GM12864 (cell line): ENCODE measurements at regions not wholly inside any gene's neighbourhood (a gene's known extent, or its start where the extent isn't known, plus 50 kb on each side); places are given as distances from the start of the nearest gene placed in this dataset.

Source experiments
- DNase-seq: peaks from one replicate; pipeline ENCODE4 v3.0.0-alpha.2; 2011; ENCODE audit warnings: low read depth
- H3K4me3 ChIP-seq: 2 replicates; pipeline ENCODE4 v1.5.1; 2011; ENCODE audit warnings: mild to moderate bottlenecking, low read depth, low read length, control low read depth
- TF ChIP-seq, protein P1 (sequence below): IDR thresholded peaks from 2 replicates; pipeline ENCODE4 v1.5.1; 2011; ENCODE audit warnings: low read depth, mild to moderate bottlenecking, moderate library complexity, low read length, control low read depth, inconsistent platforms; ENCODE audit errors: missing control alignments

DNA sequence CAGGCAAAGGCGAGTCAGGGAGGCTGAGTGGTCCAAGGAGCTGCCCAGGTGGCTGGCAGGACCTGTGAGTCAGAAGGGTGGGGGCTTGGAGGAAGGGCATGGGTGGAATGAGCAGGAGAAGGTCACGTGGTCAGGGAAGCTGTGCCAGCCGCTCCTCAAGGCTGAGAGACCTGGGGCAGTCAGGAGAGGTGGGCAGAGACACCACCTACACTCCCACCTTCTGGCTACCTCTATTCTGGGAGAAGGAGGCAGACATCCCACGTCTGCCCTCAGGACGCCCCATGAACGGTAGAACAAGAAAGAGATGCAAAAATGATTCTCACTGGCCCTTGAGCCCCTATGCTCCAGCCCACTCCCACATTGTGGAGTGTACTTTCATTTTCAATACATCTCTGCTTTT, 151.8 kb upstream of the RAB4A start:
- TF ChIP-seq, protein P1, sequence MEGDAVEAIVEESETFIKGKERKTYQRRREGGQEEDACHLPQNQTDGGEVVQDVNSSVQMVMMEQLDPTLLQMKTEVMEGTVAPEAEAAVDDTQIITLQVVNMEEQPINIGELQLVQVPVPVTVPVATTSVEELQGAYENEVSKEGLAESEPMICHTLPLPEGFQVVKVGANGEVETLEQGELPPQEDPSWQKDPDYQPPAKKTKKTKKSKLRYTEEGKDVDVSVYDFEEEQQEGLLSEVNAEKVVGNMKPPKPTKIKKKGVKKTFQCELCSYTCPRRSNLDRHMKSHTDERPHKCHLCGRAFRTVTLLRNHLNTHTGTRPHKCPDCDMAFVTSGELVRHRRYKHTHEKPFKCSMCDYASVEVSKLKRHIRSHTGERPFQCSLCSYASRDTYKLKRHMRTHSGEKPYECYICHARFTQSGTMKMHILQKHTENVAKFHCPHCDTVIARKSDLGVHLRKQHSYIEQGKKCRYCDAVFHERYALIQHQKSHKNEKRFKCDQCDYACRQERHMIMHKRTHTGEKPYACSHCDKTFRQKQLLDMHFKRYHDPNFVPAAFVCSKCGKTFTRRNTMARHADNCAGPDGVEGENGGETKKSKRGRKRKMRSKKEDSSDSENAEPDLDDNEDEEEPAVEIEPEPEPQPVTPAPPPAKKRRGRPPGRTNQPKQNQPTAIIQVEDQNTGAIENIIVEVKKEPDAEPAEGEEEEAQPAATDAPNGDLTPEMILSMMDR: no peak
- no peak for DNase-seq
- H3K4me3 ChIP-seq: no peak overlapping the region

DNA sequence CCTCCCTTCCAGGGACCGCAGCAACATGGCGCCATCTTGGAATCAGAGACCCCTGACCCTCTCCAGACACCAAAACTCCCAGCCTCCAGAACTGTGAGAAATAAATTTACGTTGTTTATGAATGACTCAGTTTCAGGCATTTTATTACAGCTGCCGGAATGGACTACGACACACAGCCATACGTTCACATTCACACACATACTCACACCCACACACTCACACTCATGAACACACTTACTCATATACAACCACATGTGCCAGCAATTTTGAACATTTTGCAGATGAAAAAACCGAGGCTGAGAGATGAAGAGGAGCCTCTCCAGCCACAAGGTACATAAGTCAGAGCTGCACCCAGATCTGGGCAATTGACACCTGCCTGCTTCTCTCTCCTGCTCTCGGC, 151.0 kb upstream of the RAB4A start:
- DNase-seq: no peak
- TF ChIP-seq, protein P1: no peak
- H3K4me3 ChIP-seq: no peak overlapping the region

DNA sequence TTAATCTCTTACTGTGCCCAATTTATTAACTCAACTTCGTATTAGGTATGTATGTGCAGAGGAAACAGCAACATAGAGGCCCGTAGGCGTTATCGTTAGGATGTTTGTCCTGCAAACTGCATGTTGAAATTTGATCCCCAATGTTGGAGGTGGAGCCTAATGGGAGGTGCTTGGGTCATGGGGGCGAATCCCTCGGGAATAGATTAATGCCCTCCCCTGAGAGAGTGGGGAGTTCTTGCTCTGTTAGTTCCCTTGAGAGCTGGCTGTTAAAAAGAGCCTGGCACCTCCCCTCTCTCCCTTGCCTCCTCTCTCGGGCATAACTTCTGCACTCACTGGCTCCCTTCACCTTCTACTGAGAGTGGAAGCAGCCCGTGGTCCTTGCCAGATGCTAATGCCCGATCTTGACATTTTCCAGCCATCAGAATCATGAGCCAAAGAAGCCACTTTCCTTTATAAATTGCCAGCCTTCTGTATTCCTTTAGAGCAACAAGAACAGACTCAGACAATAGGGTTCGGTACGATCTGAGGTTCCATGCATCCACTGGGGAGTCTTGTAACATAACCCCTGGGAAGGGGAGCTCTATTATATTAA, 149.0 kb upstream of the RAB4A start:
- TF ChIP-seq, protein P1: no peak
- H3K4me3 ChIP-seq: no peak overlapping the region
- no peak for DNase-seq

DNA sequence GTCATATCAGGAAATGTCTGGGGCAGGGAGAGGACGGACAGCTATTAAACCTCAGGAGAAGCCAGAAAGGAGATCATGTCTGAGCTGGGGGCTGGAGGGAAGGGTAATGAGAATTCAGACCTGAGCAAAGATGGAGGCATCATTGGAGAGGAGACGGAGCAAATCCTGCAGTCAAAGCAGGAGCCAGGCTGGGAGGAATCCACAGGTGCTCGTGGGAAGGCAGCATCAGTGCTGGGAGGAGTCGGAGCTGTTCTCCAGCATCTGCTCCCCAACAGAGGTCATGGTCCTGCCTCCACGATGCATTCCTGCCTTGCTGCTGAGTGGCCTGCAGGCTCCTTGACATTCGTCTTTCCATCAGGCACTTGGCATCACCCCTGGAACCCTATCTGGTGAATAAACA, 148.3 kb upstream of the RAB4A start:
- H3K4me3 ChIP-seq: no peak overlapping the region
- no peak for DNase-seq
- TF ChIP-seq, protein P1: no peak

DNA sequence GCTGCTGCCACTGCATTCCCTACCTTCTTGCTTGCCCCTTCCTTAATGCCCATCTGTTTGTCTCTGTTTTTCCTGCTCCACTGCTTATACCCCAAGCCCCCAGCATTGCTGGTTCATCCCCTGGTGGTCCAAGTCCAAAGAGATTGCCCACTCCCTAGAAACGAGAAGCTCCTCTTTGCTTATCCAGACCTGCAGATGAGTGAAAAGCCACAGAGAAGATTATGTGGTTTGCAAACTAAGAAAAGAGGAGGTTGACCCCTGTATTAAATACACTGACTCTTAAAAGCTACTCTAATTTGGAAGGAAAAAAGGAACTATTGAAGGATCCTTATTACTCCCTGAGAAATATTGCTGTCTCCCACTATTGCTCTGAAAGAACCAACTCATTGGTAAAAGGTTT, 146.8 kb upstream of the RAB4A start:
- TF ChIP-seq, protein P1: no peak
- DNase-seq: no peak
- no peak overlapping the region for H3K4me3 ChIP-seq

DNA sequence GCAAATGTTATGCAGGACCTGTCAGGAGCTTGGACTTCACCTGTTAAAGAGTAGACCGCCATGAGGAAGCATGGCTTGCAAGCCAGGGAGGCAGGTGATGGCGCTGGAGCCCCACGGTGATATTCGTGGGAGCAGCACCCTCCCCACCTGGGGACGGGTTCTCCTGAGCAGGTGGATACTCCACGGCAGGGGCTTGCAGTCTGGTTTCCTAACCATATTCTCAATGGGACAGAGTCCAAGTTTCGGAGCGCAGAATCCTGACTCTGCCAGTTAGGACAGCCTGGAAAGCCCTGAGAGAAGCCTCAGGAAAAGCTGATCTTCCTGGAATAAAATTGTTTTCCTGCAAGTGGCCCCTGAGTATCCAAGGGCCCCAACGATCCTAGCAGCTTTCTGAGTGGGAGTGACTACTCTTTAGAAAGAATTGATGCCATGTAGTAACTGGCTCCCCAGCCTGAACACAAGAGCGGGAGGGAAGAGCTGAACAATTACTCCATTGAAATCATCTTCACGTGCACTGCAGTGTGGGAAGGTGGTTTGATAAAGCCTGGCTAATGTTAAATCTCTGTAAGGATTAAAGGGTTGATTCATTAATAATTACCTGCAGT, 146.3 kb upstream of the RAB4A start:
- H3K4me3 ChIP-seq: no peak overlapping the region
- no peak for DNase-seq
- TF ChIP-seq, protein P1: no peak

DNA sequence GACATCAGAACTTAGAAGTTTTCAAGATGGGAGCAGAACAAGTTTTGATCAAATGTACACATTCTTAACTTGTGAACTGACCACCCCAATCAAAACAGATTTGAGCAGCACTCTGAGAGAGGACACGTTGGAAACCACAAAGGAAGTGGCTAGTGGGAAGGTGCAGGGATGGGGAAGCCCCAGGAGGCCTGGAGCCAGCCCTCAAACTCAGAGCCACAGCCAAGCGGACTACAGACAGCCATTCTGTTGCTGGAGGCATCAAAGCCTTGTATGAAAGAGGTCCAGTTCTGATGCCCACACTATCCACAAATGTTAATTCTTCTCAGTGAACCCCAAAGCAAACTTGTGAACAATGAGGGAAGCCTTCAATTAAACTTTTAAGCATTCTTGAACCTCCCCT, 143.6 kb upstream of the RAB4A start:
- TF ChIP-seq, protein P1: no peak
- DNase-seq: no peak

More for the DNA sequence above, 143.6 kb upstream of the RAB4A start:
- no peak overlapping the region for H3K4me3 ChIP-seq
